HEK293 (cell line): ENCODE measurements at regions not wholly inside any gene's neighbourhood (a gene's known extent, or its start where the extent isn't known, plus 50 kb on each side); places are given as distances from the start of the nearest gene placed in this dataset.

Experiments used
- CTCF ChIP-seq: fragments of 450-650 bp; formaldehyde crosslinking; IDR thresholded peaks from 2 replicates; pipeline ENCODE4 v1.5.1; 2016; ENCODE audit warnings: missing biosample characterization, missing genetic modification characterization
- MZF1 ChIP-seq: fragments of 450-650 bp; formaldehyde crosslinking; IDR thresholded peaks from 2 replicates; pipeline ENCODE4 v1.5.1; 2017; ENCODE audit warnings: missing biosample characterization, missing genetic modification characterization, borderline replicate concordance
- ZSCAN30 ChIP-seq: fragments of 450-650 bp; IDR thresholded peaks from 2 replicates; pipeline ENCODE4 v1.5.1; 2018; ENCODE audit warnings: missing biosample characterization, mild to moderate bottlenecking, missing genetic modification characterization, moderate library complexity

- TF ChIP-seq CTCF (tag by site-specific recombination) (no peak), MZF1 (tag by site-specific recombination) (no peak), ZSCAN30 (tag by site-specific recombination) (no peak)
Observed at GRCh38 chr4:19940861-19941260, 310.8 kb upstream of the SLIT2 start.
